ENCODE measurements at regions not wholly inside any gene's neighbourhood (a gene's known extent, or its start where the extent isn't known, plus 50 kb on each side); places are given as distances from the start of the nearest gene placed in this dataset.

- TF ChIP-seq RAD21 (IDR thresholded peaks at IDR 0.05; ENCODE audit: low read depth) (no peak), EP300 (IDR thresholded peaks at IDR 0.05; ENCODE audit: borderline replicate concordance) (no peak), FOXM1 (IDR thresholded peaks at IDR 0.05; ENCODE audit: borderline replicate concordance, low read depth) (no peak), TEAD4 (IDR thresholded peaks at IDR 0.05) (no peak), EGR1 (IDR thresholded peaks at IDR 0.05) (no peak), TAF1 (IDR thresholded peaks at IDR 0.05; ENCODE audit: low read depth) (no peak), NFIC (IDR thresholded peaks at IDR 0.05) (no peak)
- TF ChIP-seq, protein P1, sequence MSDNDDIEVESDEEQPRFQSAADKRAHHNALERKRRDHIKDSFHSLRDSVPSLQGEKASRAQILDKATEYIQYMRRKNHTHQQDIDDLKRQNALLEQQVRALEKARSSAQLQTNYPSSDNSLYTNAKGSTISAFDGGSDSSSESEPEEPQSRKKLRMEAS (IDR thresholded peaks at IDR 0.05), result no peak
Observed at GRCh38 chr7:18401757-18402156, 93.8 kb upstream of the HDAC9 start.

DNA sequence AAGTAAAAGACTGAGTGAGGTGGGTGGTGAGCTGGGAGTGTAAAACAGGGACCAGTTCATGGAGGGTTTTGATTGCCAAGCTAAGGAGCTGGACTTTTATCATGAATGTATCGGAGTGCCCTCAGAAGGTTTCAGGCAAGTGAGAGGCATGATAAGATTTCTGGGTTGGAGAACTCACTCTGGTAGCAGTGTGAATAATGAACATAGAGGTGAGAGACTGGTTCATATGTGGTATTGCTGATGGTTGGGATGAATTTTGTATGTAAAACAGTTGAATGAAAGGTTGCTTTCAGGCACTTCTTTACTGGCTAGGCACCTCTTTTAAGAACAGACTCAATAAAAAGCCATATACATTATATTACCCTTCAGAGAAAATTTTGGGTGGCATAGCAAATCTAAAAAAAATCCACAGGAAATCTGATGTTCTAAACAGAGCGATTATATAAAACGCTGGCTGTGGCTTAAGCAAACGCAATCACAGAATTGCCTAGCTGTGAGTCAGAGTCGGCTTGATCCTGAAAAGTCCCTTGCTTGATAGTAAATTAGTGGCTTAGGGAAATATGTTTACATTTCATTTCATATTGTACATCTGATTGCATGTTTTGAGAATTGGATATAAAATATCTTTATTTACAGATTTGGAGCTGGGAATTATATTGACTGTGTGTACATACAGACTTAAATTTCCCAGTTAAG, 92.9 kb upstream of the HDAC9 start:
- no peak for TF ChIP-seq NFIC (IDR thresholded peaks at IDR 0.05)

GRCh38 chr7:18405726-18406125, 89.8 kb upstream of the HDAC9 start:
- TF ChIP-seq ZBTB7A (IDR thresholded peaks at IDR 0.05; ENCODE audit: low read depth) (no peak), RAD21 (IDR thresholded peaks at IDR 0.05; ENCODE audit: low read depth) (no peak), TCF12 (IDR thresholded peaks at IDR 0.05; ENCODE audit: low read depth) (no peak), NFIC (IDR thresholded peaks at IDR 0.05) (no peak), TEAD4 (IDR thresholded peaks at IDR 0.05) (no peak), CEBPB (IDR thresholded peaks at IDR 0.05) (no peak), FOXM1 (IDR thresholded peaks at IDR 0.05; ENCODE audit: borderline replicate concordance, low read depth) (no peak), REST (IDR thresholded peaks at IDR 0.05; ENCODE audit: low read depth) (no peak), CREB1 (IDR thresholded peaks at IDR 0.05; ENCODE audit: low read depth) (no peak)
- TF ChIP-seq, protein P1 (IDR thresholded peaks at IDR 0.05), result no peak

- no peak for TF ChIP-seq EGR1 (IDR thresholded peaks at IDR 0.05)
- no peak for TF ChIP-seq CREB1 (IDR thresholded peaks at IDR 0.05; ENCODE audit: low read depth)
- TF ChIP-seq ZBTB7A (IDR thresholded peaks at IDR 0.05; ENCODE audit: low read depth), result no peak
- TF ChIP-seq TEAD4 (IDR thresholded peaks at IDR 0.05), result no peak
- no peak for TF ChIP-seq TAF1 (IDR thresholded peaks at IDR 0.05; ENCODE audit: low read depth)
- no peak for TF ChIP-seq RAD21 (IDR thresholded peaks at IDR 0.05; ENCODE audit: low read depth)
- TF ChIP-seq, protein P1 (IDR thresholded peaks at IDR 0.05), result no peak
- no peak for TF ChIP-seq FOXM1 (IDR thresholded peaks at IDR 0.05; ENCODE audit: borderline replicate concordance, low read depth)
- no peak for TF ChIP-seq USF1 (IDR thresholded peaks at IDR 0.05)
- TF ChIP-seq YY1 (IDR thresholded peaks at IDR 0.05; ENCODE audit: low read depth), result no peak
- no peak for TF ChIP-seq NFIC (IDR thresholded peaks at IDR 0.05)
- TF ChIP-seq REST (IDR thresholded peaks at IDR 0.05; ENCODE audit: low read depth), result no peak
- no peak for TF ChIP-seq CEBPB (IDR thresholded peaks at IDR 0.05)
- no peak for TF ChIP-seq TCF12 (IDR thresholded peaks at IDR 0.05; ENCODE audit: low read depth)
- no peak for TF ChIP-seq EP300 (IDR thresholded peaks at IDR 0.05; ENCODE audit: borderline replicate concordance)
Observed at GRCh38 chr7:18407385-18407784, 88.2 kb upstream of the HDAC9 start.

- TF ChIP-seq TEAD4 (IDR thresholded peaks at IDR 0.05), result 0 out of 2 replicates have a peak, but pooled peaks have one; percentile 26
- TF ChIP-seq EGR1 (IDR thresholded peaks at IDR 0.05), result no peak
- peak; percentile 46; the same call in 1 of the 2 replicates for TF ChIP-seq EP300 (IDR thresholded peaks at IDR 0.05; ENCODE audit: borderline replicate concordance)
- TF ChIP-seq, protein P1 (IDR thresholded peaks at IDR 0.05), result no peak
- TF ChIP-seq ZBTB7A (IDR thresholded peaks at IDR 0.05; ENCODE audit: low read depth), result no peak
- no peak for TF ChIP-seq RAD21 (IDR thresholded peaks at IDR 0.05; ENCODE audit: low read depth)
- no peak for TF ChIP-seq YY1 (IDR thresholded peaks at IDR 0.05; ENCODE audit: low read depth)
- TF ChIP-seq NFIC (IDR thresholded peaks at IDR 0.05), result 0 out of 2 replicates have a peak, but pooled peaks have one; percentile 17
- TF ChIP-seq CEBPB (IDR thresholded peaks at IDR 0.05), result no peak
- no peak for TF ChIP-seq USF1 (IDR thresholded peaks at IDR 0.05)
- TF ChIP-seq FOXM1 (IDR thresholded peaks at IDR 0.05; ENCODE audit: borderline replicate concordance, low read depth), result peak; percentile 40; the same call in 1 of the 2 replicates
Observed at GRCh38 chr7:18408461-18408860, 87.1 kb upstream of the HDAC9 start.

All from Ishikawa (cell line).